ENCODE measurements at regions not wholly inside any gene's neighbourhood (a gene's known extent, or its start where the extent isn't known, plus 50 kb on each side); places are given as distances from the start of the nearest gene placed in this dataset.
"Not testable (repeated sequence)": the region's sequence is repeated elsewhere in the genome, so short reads cannot be mapped to it uniquely, and the experiment has no call there.

DNA sequence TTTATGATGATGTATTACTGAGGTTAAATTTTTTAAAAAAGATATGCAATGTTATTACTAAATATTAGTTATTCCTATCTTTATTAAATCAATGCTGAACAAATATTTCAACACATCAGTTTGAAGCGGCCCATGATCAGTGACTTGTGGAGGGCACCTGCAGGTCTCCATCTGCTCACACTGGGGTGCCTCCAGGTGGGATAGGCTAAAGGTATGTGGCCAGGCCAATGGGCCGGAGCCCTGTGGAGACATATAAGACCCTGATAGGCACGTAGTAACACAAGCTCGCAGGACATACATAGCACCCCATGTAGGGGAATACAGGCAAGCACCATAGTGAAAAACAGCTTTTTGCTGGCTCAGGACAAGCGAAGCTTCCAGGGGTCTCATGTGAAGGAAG is 469.8 kb downstream of the ZNF536 start:
- intact Hi-C loops (cut with DNase I), result no loop called here
- H3K4me3 ChIP-seq, result no peak overlapping the region

DNA sequence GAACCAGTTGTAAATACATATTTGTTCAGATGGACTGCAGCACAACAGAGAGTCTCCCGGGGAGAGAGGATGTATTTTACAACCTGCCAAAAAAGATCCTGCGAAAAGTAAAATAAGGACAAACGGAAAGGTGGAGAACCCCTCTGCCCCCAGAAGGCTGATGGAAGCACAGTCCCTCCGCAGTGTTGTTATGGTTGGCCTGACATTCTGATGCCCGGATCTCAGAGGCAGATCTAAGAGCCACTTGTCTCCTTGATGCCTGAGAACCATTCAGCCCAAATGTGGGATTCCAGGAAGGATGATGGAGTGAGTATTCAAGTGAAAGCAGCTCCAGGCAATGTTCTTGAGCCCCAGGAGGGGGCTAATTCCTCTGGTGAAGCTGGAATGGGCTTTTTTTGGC is 458.7 kb downstream of the ZNF536 start:
- Histone ChIP-seq H3K27ac (no peak overlapping the region), H3K9me3 (no peaks in the 10 kb centered on the region), H3K36me3 (no peaks in the 10 kb centered on the region), H3K27me3 (no peaks in the 10 kb centered on the region), H3K4me3 (no peak overlapping the region), H3K4me1 (no peaks in the 10 kb centered on the region)
- TF ChIP-seq, protein P1, sequence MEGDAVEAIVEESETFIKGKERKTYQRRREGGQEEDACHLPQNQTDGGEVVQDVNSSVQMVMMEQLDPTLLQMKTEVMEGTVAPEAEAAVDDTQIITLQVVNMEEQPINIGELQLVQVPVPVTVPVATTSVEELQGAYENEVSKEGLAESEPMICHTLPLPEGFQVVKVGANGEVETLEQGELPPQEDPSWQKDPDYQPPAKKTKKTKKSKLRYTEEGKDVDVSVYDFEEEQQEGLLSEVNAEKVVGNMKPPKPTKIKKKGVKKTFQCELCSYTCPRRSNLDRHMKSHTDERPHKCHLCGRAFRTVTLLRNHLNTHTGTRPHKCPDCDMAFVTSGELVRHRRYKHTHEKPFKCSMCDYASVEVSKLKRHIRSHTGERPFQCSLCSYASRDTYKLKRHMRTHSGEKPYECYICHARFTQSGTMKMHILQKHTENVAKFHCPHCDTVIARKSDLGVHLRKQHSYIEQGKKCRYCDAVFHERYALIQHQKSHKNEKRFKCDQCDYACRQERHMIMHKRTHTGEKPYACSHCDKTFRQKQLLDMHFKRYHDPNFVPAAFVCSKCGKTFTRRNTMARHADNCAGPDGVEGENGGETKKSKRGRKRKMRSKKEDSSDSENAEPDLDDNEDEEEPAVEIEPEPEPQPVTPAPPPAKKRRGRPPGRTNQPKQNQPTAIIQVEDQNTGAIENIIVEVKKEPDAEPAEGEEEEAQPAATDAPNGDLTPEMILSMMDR (IDR thresholded peaks at IDR 0.05), result no peak
- intact Hi-C loops (cut with DNase I), result no loop called here
- no peak for DNase-seq (ENCODE audit: low spot score in 2 of 2)

More for the DNA sequence above, 469.8 kb downstream of the ZNF536 start:
- no peaks in the 10 kb centered on the region for H3K36me3 ChIP-seq
- no peaks in the 10 kb centered on the region for H3K9me3 ChIP-seq
- H3K27ac ChIP-seq, result no peak overlapping the region
- H3K4me1 ChIP-seq, result no peaks in the 10 kb centered on the region
- TF ChIP-seq, protein P1 (IDR thresholded peaks at IDR 0.05), result no peak
- DNase-seq (ENCODE audit: low spot score in 2 of 2), result no peak
- H3K27me3 ChIP-seq, result no peaks in the 10 kb centered on the region

- H3K4me3 ChIP-seq; H3K27me3 ChIP-seq; H3K36me3 ChIP-seq; intact Hi-C loops (cut with DNase I); H3K27ac ChIP-seq; H3K4me1 ChIP-seq; DNase-seq (ENCODE audit: low spot score in 2 of 2); H3K9me3 ChIP-seq: not testable (repeated sequence)
These were observed 453.3 kb downstream of the ZNF536 start for GRCh38 chr19:30825505-30825904.

DNA sequence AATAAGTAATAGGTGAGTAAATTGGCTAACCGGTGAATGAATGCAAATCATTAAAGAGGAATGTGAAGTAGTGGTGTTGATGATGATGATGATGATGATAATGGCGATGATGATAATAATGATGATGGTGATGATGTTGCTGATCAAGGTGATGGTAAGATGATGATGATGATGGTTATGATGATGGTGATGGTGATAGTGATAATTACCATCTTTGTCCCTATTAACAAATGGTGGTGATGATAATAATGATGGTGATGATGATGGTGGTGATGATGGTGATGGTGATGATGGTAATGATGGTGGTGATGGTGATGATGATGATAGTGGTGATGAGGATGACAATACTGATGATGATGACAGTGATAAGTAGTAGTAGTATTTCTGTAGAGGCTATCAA is 452.6 kb downstream of the ZNF536 start:
- H3K36me3 ChIP-seq, result no peaks in the 10 kb centered on the region
- no peaks in the 10 kb centered on the region for H3K9me3 ChIP-seq
- H3K27me3 ChIP-seq, result no peaks in the 10 kb centered on the region
- TF ChIP-seq, protein P1 (IDR thresholded peaks at IDR 0.05), result no peak
- no peak overlapping the region for H3K27ac ChIP-seq
- H3K4me3 ChIP-seq, result no peak overlapping the region
- intact Hi-C loops (cut with DNase I), result no loop called here
- H3K4me1 ChIP-seq, result no peaks in the 10 kb centered on the region
- no peak for DNase-seq (ENCODE audit: low spot score in 2 of 2)

DNA sequence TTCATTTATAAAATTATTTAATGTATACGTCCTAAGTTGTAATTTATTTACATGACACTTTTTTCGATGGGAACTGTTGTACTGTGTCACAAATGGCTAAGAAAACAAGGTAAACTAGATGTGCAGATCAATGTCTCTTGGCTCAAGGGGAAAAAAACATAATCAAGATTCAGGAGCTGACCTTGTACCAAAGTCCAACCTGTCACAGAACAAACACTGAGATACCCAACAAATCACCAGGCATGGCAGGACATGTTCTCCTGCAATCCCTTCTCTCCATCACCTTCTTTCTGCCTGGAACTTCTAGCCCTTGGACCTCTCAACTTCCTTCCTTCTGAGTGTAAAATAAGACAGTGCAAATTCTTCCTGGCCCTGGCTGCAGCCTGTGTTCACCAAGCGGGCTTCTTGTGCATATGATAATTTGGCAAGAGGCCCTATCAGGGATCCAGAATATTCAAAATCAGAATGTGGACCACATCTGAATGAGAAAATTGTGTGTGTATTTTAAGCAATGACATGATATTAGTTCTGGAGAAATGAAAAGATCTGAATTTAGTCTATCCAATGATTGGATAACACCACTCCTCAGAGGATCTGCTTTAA is 445.9 kb downstream of the ZNF536 start:
- no peaks in the 10 kb centered on the region for H3K9me3 ChIP-seq
- H3K36me3 ChIP-seq, result no peaks in the 10 kb centered on the region
- no peak overlapping the region for H3K27ac ChIP-seq
- TF ChIP-seq, protein P1 (IDR thresholded peaks at IDR 0.05), result no peak
- intact Hi-C loops (cut with DNase I), result no loop called here
- DNase-seq (ENCODE audit: low spot score in 2 of 2), result no peak
- no peaks in the 10 kb centered on the region for H3K4me1 ChIP-seq
- no peak overlapping the region for H3K4me3 ChIP-seq
- no peaks in the 10 kb centered on the region for H3K27me3 ChIP-seq

DNA sequence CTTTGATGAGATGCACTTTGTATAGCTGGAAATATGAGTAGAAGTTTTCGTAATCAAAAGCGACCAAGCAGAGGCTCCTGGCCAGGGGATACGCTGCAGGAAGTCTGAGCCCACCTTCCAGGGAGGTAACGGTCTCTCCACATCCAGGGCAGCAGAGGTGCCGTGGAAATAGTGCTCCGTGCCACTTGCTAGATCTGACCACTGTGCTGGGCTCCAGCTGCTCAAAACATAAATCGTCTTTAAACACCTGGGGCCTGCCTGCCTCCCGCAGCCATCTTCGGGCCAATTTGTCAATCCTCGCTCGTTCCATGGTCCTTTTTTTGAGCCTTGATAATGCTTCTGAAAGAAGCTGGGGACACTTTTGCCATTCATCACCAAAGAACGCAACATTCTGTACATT is 445.0 kb downstream of the ZNF536 start:
- Histone ChIP-seq H3K9me3 (no peaks in the 10 kb centered on the region), H3K36me3 (no peaks in the 10 kb centered on the region), H3K4me1 (no peaks in the 10 kb centered on the region), H3K27ac (no peak overlapping the region), H3K27me3 (no peaks in the 10 kb centered on the region), H3K4me3 (no peak overlapping the region)
- intact Hi-C loops (cut with DNase I), result no loop called here
- TF ChIP-seq, protein P1 (IDR thresholded peaks at IDR 0.05), result no peak
- no peak for DNase-seq (ENCODE audit: low spot score in 2 of 2)

Measured in ascending aorta (tissue), 2 donors.